Kidney epithelial cell (primary cell): ENCODE measurements at regions not wholly inside any gene's neighbourhood (a gene's known extent, or its start where the extent isn't known, plus 50 kb on each side); places are given as distances from the start of the nearest gene placed in this dataset.

ENCODE experiments used
- DNase-seq: peaks from one replicate; pipeline ENCODE4 v3.0.0-alpha.2; 2010; ENCODE audit warnings: low read depth
- H3K27me3 ChIP-seq: 2 replicates; pipeline ENCODE4 v1.6.0; 2011; ENCODE audit warnings: low read length; ENCODE audit not compliant: control insufficient read depth, insufficient read depth
- H3K36me3 ChIP-seq: 2 replicates; pipeline ENCODE4 v1.5.1; 2011; ENCODE audit warnings: low read length; ENCODE audit not compliant: control insufficient read depth, insufficient read depth
- H3K4me3 ChIP-seq: 2 replicates; pipeline ENCODE4 v1.5.1; 2011; ENCODE audit warnings: low read depth, mild to moderate bottlenecking, control low read depth, low read length
- TF ChIP-seq, protein P1 (sequence below): IDR thresholded peaks from 2 replicates; pipeline ENCODE4 v1.5.1; 2011; ENCODE audit warnings: mild to moderate bottlenecking, moderate library complexity, low read length, control low read depth, inconsistent platforms; ENCODE audit not compliant: insufficient read depth, poor library complexity, severe bottlenecking

DNA sequence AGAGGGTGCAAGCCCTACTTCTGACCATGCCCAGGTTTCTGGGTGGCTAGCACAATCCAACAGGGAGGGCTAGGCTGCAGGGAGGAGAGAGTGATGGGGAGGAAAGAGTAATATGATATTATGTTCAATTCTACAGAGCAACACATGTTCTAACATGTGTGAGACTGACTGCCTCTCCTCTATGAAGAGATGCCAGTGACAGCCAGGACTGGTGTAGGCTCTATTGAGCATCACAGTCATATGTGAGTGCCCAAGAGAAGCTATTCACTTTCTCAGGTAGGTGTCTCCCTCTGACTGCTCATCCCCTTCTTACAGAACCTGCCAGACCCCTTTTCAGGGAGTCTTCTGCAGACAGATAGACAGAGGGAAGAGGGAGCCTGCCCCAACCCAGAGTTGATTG, 446.1 kb downstream of the SIPA1L2 start:
- no peaks in the 10 kb centered on the region for H3K27me3 ChIP-seq
- no peak overlapping the region for H3K4me3 ChIP-seq
- TF ChIP-seq, protein P1, sequence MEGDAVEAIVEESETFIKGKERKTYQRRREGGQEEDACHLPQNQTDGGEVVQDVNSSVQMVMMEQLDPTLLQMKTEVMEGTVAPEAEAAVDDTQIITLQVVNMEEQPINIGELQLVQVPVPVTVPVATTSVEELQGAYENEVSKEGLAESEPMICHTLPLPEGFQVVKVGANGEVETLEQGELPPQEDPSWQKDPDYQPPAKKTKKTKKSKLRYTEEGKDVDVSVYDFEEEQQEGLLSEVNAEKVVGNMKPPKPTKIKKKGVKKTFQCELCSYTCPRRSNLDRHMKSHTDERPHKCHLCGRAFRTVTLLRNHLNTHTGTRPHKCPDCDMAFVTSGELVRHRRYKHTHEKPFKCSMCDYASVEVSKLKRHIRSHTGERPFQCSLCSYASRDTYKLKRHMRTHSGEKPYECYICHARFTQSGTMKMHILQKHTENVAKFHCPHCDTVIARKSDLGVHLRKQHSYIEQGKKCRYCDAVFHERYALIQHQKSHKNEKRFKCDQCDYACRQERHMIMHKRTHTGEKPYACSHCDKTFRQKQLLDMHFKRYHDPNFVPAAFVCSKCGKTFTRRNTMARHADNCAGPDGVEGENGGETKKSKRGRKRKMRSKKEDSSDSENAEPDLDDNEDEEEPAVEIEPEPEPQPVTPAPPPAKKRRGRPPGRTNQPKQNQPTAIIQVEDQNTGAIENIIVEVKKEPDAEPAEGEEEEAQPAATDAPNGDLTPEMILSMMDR = no peak
- no peaks in the 10 kb centered on the region for H3K36me3 ChIP-seq
- no peak for DNase-seq

DNA sequence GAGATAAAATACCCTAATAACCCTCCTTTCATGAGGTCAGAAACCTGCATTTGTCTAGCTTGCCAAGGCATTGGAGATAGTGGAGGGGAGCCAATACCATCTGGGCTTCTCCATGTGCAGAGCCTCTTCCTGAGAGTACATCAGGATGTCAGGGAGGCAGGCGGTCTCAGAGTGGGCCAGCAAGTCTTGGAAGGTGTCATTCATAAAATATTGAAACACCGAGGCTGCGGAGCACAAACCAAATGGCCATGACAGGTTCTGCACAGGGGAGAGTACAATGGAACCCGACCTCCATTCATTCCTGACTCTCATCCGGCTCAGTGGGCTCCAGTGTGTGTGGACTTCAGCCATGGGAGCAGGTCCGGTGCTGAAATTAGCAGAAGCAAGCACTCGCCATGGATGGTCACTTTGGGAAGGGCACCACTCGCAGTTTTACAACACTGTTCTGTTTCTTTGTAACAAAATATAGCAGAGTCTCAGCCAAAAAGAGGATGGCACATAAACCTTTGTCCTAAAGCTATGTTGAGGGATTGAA, 446.6 kb downstream of the SIPA1L2 start:
- H3K27me3 ChIP-seq = no peaks in the 10 kb centered on the region
- no peak overlapping the region for H3K4me3 ChIP-seq
- H3K36me3 ChIP-seq = no peaks in the 10 kb centered on the region
- no peak for DNase-seq
- TF ChIP-seq, protein P1 = no peak

DNA sequence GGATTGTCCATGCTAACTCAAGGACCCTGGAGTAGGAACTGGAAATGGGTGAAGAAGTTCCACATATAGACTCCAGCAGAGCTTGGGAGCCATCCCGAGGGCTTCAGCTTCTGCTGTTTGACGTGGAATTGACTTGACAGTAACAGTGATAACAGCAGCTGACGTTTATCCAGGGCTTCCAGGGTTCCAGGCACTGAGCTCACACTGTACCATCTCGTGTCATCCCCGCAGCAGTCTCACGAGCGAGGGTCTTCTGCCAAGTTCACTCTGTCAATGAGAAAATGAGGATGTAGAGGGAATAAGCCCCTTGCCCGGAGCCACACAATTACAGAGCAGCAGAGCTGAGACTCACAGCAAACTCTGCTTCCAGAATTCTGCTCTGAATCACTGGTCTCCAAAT, 447.7 kb downstream of the SIPA1L2 start:
- TF ChIP-seq, protein P1 = no peak
- no peak for DNase-seq
- H3K4me3 ChIP-seq = no peak overlapping the region
- H3K27me3 ChIP-seq = no peaks in the 10 kb centered on the region
- H3K36me3 ChIP-seq = no peaks in the 10 kb centered on the region

DNA sequence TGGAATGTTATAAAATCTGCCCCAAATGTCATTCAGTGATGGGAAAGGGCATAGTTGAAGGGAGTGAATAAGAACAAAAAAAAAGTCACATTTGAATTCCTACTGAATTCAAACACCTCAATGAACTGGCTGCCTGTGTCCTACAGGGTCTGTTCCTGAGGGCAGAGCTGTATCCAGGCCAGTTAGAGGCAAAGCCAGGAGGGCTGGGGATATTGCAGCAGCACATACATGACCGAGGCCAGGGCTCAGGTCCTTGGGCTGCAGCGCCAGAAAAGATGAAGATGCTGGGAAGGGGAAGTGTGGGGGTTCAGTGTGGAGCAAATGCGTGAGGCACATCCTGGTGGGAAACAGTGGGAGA, 449.2 kb downstream of the SIPA1L2 start:
- Histone ChIP-seq H3K27me3 (no peaks in the 10 kb centered on the region), H3K4me3 (no peak overlapping the region), H3K36me3 (no peaks in the 10 kb centered on the region)
- TF ChIP-seq, protein P1 = no peak
- no peak for DNase-seq

DNA sequence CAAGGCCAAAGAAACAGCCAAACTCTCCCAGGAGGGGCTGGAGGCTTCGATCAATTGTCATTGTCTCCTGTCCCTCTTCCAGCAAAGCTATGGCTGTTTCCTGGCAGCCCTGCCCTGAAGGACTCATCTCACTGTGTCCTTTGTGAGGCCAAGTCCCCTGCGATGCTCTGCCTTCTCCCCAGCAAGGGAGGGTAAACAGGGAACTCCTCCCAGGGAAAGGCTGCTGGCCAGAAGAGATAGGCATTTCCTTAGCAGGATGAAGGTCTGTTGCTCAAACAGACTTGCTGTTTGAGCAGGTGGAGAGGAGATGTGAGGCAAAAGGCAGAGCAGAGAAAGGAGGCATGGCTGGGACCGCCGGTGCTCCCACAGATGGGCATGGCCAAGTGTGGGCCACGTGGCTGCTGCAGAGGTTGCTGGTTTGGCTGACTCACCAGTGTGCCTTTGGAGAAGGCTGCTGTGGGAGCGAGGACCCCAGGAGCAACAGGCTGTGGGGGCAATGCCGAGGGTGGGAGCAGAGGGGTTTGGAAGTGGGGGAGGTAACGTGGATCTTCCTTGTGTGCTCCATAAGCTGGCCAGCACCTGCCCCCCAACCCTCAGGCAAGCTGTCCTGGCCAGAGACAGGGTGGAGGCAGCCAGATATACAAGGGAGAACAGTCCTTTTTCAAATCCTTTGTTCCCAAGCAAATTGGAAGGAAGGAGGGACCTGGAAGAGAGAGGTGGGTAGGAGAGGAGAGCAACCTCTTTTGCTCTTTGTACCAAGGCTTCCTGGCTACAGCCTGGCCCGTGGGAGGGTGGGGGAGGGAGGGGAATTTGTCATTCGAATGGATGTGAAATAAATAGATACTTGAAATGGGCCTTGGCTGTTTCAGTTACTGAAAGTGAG, 449.8 kb downstream of the SIPA1L2 start:
- Histone ChIP-seq H3K4me3 (no peak overlapping the region), H3K27me3 (no peaks in the 10 kb centered on the region), H3K36me3 (no peaks in the 10 kb centered on the region)
- TF ChIP-seq, protein P1 = no peak
- DNase-seq = no peak
